HG03064 (cell line): ENCODE measurements at regions not wholly inside any gene's neighbourhood (a gene's known extent, or its start where the extent isn't known, plus 50 kb on each side); places are given as distances from the start of the nearest gene placed in this dataset.

Source experiments
- ATAC-seq: cut with Tn5 transposase; IDR thresholded peaks from one replicate; pipeline ENCODE4 v1.9.1; 2021; ENCODE audit warnings: low read depth; ENCODE audit not compliant: unreplicated experiment

- no peak for ATAC-seq
Observed at GRCh38 chr3:8186213-8186612, 315.4 kb upstream of the LMCD1 start.

- ATAC-seq: no peak
Observed at GRCh38 chr3:8187996-8188395, 313.6 kb upstream of the LMCD1 start.

- no peak for ATAC-seq
Observed at GRCh38 chr3:8189051-8189450, 312.6 kb upstream of the LMCD1 start.

GRCh38 chr3:8191406-8191805, 310.2 kb upstream of the LMCD1 start:
- ATAC-seq: no peak

GRCh38 chr3:8197384-8197783, 304.2 kb upstream of the LMCD1 start:
- ATAC-seq: no peak

GRCh38 chr3:8198605-8199004, 303.0 kb upstream of the LMCD1 start:
- ATAC-seq: no peak

- ATAC-seq: no peak
Observed at GRCh38 chr3:8200996-8201395, 300.6 kb upstream of the LMCD1 start.

- ATAC-seq: no peak
Observed at GRCh38 chr3:8201886-8202285, 299.7 kb upstream of the LMCD1 start.

- no peak for ATAC-seq
Observed at GRCh38 chr3:8204331-8204730, 297.3 kb upstream of the LMCD1 start.

GRCh38 chr3:8204853-8205650, 296.6 kb upstream of the LMCD1 start:
- ATAC-seq: no peak

- ATAC-seq: no peak
Observed at GRCh38 chr3:8205881-8206280, 295.7 kb upstream of the LMCD1 start.

- ATAC-seq: no peak
Observed at GRCh38 chr3:8206971-8207617, 294.5 kb upstream of the LMCD1 start.

GRCh38 chr3:8210882-8211341, 290.7 kb upstream of the LMCD1 start:
- ATAC-seq: no peak

GRCh38 chr3:8212794-8213193, 288.8 kb upstream of the LMCD1 start:
- no peak for ATAC-seq

- ATAC-seq: no peak
Observed at GRCh38 chr3:8213286-8213685, 288.3 kb upstream of the LMCD1 start.

GRCh38 chr3:8215821-8216220, 285.8 kb upstream of the LMCD1 start:
- no peak for ATAC-seq

GRCh38 chr3:8218353-8218940, 283.2 kb upstream of the LMCD1 start:
- no peak for ATAC-seq

- ATAC-seq: no peak
Observed at GRCh38 chr3:8220291-8220690, 281.3 kb upstream of the LMCD1 start.

- no peak for ATAC-seq
Observed at GRCh38 chr3:8223766-8224165, 277.9 kb upstream of the LMCD1 start.

- no peak for ATAC-seq
Observed at GRCh38 chr3:8224941-8225340, 276.7 kb upstream of the LMCD1 start.

GRCh38 chr3:8233938-8234337, 267.7 kb upstream of the LMCD1 start:
- no peak for ATAC-seq

GRCh38 chr3:8236264-8236663, 265.4 kb upstream of the LMCD1 start:
- ATAC-seq: no peak
